ENCODE measurements at regions not wholly inside any gene's neighbourhood (a gene's known extent, or its start where the extent isn't known, plus 50 kb on each side); places are given as distances from the start of the nearest gene placed in this dataset.

DNA sequence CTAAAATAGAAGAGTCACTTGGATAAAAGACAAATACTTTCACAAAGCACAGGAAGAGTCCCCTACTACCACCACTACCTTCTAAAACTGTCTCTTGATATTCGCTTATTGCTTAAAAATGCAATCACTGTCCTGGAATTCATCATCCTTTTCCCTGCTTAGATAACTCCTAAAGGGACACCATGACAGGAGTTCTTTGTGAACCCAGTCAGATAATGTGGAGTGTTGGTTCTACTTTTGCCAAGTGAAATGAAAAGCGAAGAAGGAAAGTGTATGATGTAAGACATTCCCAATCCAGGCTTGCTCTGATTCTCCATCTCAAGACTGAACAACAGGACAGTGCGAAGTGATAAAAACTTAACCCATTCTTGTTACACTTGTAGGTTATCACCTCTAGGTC lies 103.0 kb downstream of the MTERF1 start:
- no peak for TF ChIP-seq POLR2A (IDR thresholded peaks at IDR 0.05)
- TF ChIP-seq, protein P1, sequence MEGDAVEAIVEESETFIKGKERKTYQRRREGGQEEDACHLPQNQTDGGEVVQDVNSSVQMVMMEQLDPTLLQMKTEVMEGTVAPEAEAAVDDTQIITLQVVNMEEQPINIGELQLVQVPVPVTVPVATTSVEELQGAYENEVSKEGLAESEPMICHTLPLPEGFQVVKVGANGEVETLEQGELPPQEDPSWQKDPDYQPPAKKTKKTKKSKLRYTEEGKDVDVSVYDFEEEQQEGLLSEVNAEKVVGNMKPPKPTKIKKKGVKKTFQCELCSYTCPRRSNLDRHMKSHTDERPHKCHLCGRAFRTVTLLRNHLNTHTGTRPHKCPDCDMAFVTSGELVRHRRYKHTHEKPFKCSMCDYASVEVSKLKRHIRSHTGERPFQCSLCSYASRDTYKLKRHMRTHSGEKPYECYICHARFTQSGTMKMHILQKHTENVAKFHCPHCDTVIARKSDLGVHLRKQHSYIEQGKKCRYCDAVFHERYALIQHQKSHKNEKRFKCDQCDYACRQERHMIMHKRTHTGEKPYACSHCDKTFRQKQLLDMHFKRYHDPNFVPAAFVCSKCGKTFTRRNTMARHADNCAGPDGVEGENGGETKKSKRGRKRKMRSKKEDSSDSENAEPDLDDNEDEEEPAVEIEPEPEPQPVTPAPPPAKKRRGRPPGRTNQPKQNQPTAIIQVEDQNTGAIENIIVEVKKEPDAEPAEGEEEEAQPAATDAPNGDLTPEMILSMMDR (IDR thresholded peaks at IDR 0.05), result no peak

Data from adrenal gland (tissue), 5 donors.